Eye (tissue), 1 donor: ENCODE measurements at regions not wholly inside any gene's neighbourhood (a gene's known extent, or its start where the extent isn't known, plus 50 kb on each side); places are given as distances from the start of the nearest gene placed in this dataset.
"Not testable (repeated sequence)": the region's sequence is repeated elsewhere in the genome, so short reads cannot be mapped to it uniquely, and the experiment has no call there.

Experiments
- DNase-seq: peaks from one replicate; pipeline ENCODE4 v3.0.0-alpha.2; 2015

GRCh38 chr4:30462445-30463090, 257.6 kb upstream of the PCDH7 start:
- no peak for DNase-seq

- no peak for DNase-seq
Measured at GRCh38 chr4:30471861-30472260, 248.3 kb upstream of the PCDH7 start.

GRCh38 chr4:30473225-30473624, 246.9 kb upstream of the PCDH7 start:
- DNase-seq, result no peak

- DNase-seq, result peak; percentile 16
Measured at GRCh38 chr4:30495251-30495650, 224.9 kb upstream of the PCDH7 start.

GRCh38 chr4:30495651-30496310, 224.4 kb upstream of the PCDH7 start:
- DNase-seq, result no peak

- DNase-seq, result no peak
Measured at GRCh38 chr4:30511751-30512150, 208.4 kb upstream of the PCDH7 start.

- peak; percentile 11 for DNase-seq
Measured at GRCh38 chr4:30518211-30518610, 202.0 kb upstream of the PCDH7 start.

- no peak for DNase-seq
Measured at GRCh38 chr4:30525662-30526315, 194.4 kb upstream of the PCDH7 start.

GRCh38 chr4:30535255-30535654, 184.9 kb upstream of the PCDH7 start:
- no peak for DNase-seq

GRCh38 chr4:30536231-30536630, 183.9 kb upstream of the PCDH7 start:
- no peak for DNase-seq

- DNase-seq, result peak; percentile 3
Measured at GRCh38 chr4:30537456-30537855, 182.7 kb upstream of the PCDH7 start.

GRCh38 chr4:30538794-30539193, 181.4 kb upstream of the PCDH7 start:
- no peak for DNase-seq

GRCh38 chr4:30543057-30543456, 177.1 kb upstream of the PCDH7 start:
- DNase-seq, result no peak

- no peak for DNase-seq
Measured at GRCh38 chr4:30553151-30553550, 167.0 kb upstream of the PCDH7 start.

- DNase-seq, result no peak
Measured at GRCh38 chr4:30553706-30554105, 166.5 kb upstream of the PCDH7 start.

GRCh38 chr4:30555775-30556174, 164.4 kb upstream of the PCDH7 start:
- DNase-seq, result no peak

GRCh38 chr4:30559481-30559880, 160.7 kb upstream of the PCDH7 start:
- no peak for DNase-seq

GRCh38 chr4:30586850-30587249, 133.3 kb upstream of the PCDH7 start:
- DNase-seq, result no peak

- DNase-seq, result not testable (repeated sequence)
Measured at GRCh38 chr4:30589669-30590068, 130.5 kb upstream of the PCDH7 start.

GRCh38 chr4:30600246-30601017, 119.7 kb upstream of the PCDH7 start:
- peak; percentile 50 for DNase-seq

- DNase-seq, result peak; percentile 11
Measured at GRCh38 chr4:30601070-30601865, 118.9 kb upstream of the PCDH7 start.

- DNase-seq, result no peak
Measured at GRCh38 chr4:30605616-30606190, 114.5 kb upstream of the PCDH7 start.
